ENCODE measurements at regions not wholly inside any gene's neighbourhood (a gene's known extent, or its start where the extent isn't known, plus 50 kb on each side); places are given as distances from the start of the nearest gene placed in this dataset.

DNA sequence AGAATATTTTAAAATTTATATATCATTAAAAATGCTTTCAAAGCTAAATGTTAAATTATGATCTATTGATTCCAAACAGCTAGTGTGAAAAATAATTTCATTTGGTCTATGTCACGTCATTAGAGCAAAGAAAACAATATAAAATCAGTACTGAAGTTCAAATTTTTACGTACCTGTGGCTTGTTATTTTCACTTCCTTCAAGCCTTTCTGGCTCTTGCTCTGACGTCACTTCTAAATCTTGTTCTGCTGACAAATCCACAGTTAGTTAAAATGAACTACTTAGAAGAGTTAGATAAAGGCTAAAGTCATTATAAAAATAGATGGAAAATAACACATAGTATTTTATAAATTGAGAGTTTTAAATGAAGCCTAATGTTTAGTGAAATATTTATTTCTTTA, 147.7 kb upstream of the TUBA3C start:
- DNase-seq (no peak), ATAC-seq (no peak)
- Mint-ChIP-seq H3K27ac (no peak overlapping the region), H3K36me3 (ENCODE audit: low read depth) (no peaks in the 10 kb centered on the region), H3K4me3 (no peak overlapping the region), H3K4me1 (ENCODE audit: low read depth) (no peaks in the 10 kb centered on the region), H3K27me3 (peaks cover 4% of the 10 kb centered on the region), H3K9me3 (peaks cover 5% of the 10 kb centered on the region)
- intact Hi-C loops (cut with micrococcal nuclease) = no loop called here
- TF ChIP-seq, protein P1, sequence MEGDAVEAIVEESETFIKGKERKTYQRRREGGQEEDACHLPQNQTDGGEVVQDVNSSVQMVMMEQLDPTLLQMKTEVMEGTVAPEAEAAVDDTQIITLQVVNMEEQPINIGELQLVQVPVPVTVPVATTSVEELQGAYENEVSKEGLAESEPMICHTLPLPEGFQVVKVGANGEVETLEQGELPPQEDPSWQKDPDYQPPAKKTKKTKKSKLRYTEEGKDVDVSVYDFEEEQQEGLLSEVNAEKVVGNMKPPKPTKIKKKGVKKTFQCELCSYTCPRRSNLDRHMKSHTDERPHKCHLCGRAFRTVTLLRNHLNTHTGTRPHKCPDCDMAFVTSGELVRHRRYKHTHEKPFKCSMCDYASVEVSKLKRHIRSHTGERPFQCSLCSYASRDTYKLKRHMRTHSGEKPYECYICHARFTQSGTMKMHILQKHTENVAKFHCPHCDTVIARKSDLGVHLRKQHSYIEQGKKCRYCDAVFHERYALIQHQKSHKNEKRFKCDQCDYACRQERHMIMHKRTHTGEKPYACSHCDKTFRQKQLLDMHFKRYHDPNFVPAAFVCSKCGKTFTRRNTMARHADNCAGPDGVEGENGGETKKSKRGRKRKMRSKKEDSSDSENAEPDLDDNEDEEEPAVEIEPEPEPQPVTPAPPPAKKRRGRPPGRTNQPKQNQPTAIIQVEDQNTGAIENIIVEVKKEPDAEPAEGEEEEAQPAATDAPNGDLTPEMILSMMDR (IDR thresholded peaks at IDR 0.05) = no peak
- ChIA-PET POLR2A (no interaction called here), CTCF (no interaction called here)

DNA sequence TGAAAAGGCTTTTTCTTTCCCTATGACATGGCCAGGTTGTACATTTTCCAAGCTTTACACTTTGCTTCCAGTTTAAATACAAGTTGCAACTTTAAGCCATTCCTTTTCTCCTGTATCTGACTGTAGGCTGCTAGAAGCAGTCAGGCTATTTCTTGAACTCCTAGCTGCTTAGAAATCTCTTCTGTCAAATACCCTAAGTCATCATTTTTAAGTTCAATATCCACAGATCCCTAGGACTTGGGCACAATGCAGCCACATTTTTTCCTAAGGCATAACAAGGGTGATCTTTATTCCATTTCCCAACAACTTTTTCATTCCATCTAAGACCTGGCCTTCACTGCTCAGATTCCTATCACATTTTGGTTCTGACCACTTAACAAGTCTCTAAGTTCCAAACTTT, 142.7 kb upstream of the TUBA3C start:
- Mint-ChIP-seq H3K4me3 (no peak overlapping the region), H3K4me1 (ENCODE audit: low read depth) (no peaks in the 10 kb centered on the region), H3K27me3 (peaks cover 4% of the 10 kb centered on the region), H3K9me3 (peaks cover 9% of the 10 kb centered on the region), H3K36me3 (ENCODE audit: low read depth) (no peaks in the 10 kb centered on the region), H3K27ac (no peak overlapping the region)
- POLR2A ChIA-PET = no interaction called here
- CTCF ChIA-PET = interaction anchor here (1.0 kb wide), 1 partner anchor 18 kb away, joined by 3 read pairs; no protein-coding TSS in a partner anchor
- TF ChIP-seq, protein P1 (IDR thresholded peaks at IDR 0.05) = no peak
- intact Hi-C loops (cut with micrococcal nuclease) = no loop called here
- no peak for ATAC-seq
- DNase-seq = no peak

DNA sequence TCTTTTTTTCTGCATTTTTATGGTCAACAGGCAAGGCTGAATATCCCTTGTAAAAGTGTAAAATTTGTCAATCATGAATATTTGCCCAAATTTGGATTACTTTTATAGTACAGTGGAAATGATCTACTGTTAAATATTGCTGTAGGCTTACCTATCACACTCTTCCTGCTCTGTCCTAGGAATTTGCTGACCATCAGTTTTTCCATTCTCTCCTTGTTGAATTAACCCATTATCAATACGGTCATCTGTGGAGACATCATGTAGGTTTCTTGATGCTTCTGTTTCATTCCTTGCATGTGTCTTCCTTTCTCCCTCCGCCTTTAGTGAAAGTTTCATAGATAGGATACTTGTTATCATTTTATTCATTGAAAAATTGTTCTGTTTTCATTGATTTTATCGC, 139.6 kb upstream of the TUBA3C start:
- no peak overlapping the region for H3K27ac Mint-ChIP-seq
- no peak for ATAC-seq
- POLR2A ChIA-PET = no interaction called here

DNA sequence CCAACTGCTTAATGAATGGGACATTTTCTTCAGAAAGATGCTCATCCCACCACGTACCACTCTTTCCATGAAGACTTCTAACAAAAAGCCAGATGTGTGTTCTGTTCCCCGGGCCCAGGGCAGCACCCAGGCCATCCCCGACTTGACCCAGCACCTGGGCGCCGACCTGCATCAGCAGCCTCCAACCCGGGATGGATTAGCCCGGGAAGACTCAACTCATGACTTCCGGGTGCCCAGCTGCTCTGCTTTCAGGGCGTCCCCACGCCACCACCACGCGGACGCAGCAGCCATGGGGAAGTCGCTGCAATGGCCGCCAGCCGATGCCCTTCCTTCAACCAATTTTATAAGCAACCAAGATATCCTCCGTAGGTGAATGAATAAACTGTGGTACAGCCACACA, 123.8 kb upstream of the TUBA3C start:
- H3K4me1 Mint-ChIP-seq (ENCODE audit: low read depth) = no peaks in the 10 kb centered on the region
- no peaks in the 10 kb centered on the region for H3K36me3 Mint-ChIP-seq (ENCODE audit: low read depth)
- TF ChIP-seq, protein P1 (IDR thresholded peaks at IDR 0.05) = no peak
- H3K4me3 Mint-ChIP-seq = no peak overlapping the region
- peaks cover 3% of the 10 kb centered on the region for H3K9me3 Mint-ChIP-seq
- CTCF ChIA-PET = no interaction called here
- H3K27me3 Mint-ChIP-seq = peaks cover 2% of the 10 kb centered on the region
- no peak for DNase-seq
- POLR2A ChIA-PET = no interaction called here
- intact Hi-C loops (cut with micrococcal nuclease) = no loop called here
- no peak for ATAC-seq
- H3K27ac Mint-ChIP-seq = no peak overlapping the region

More for the DNA sequence above, 139.6 kb upstream of the TUBA3C start:
- H3K4me3 Mint-ChIP-seq = no peak overlapping the region
- no peaks in the 10 kb centered on the region for H3K27me3 Mint-ChIP-seq
- peaks cover 9% of the 10 kb centered on the region for H3K9me3 Mint-ChIP-seq
- DNase-seq = no peak
- intact Hi-C loops (cut with micrococcal nuclease) = no loop called here
- no peaks in the 10 kb centered on the region for H3K4me1 Mint-ChIP-seq (ENCODE audit: low read depth)
- TF ChIP-seq, protein P1 (IDR thresholded peaks at IDR 0.05) = no peak
- no peaks in the 10 kb centered on the region for H3K36me3 Mint-ChIP-seq (ENCODE audit: low read depth)
- CTCF ChIA-PET = no interaction called here

DNA sequence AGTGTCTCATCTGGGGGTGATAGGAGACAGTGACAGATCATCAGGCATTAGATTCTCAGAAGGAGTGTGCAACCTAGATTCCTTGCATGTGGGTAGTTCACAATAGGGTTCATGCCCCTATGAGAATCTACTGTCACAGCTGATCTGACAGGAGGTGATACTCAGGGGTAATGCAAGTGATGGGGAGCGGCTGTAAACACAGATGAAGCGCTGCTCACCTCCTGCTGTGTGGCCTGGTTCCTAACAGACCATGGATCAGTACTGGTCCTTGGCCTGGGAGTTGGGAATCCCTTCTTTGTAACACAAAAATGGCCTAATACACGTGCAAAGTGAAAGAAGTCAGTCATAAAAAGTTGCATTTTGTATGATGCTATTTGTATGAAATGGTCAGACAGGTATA, 107.6 kb upstream of the TUBA3C start:
- Mint-ChIP-seq H3K27me3 (no peaks in the 10 kb centered on the region), H3K36me3 (ENCODE audit: low read depth) (no peaks in the 10 kb centered on the region), H3K9me3 (no peaks in the 10 kb centered on the region), H3K27ac (no peak overlapping the region), H3K4me1 (ENCODE audit: low read depth) (no peaks in the 10 kb centered on the region), H3K4me3 (no peak overlapping the region)
- ChIA-PET CTCF (no interaction called here), POLR2A (no interaction called here)
- TF ChIP-seq, protein P1 (IDR thresholded peaks at IDR 0.05) = no peak
- DNase-seq (no peak), ATAC-seq (no peak)
- intact Hi-C loops (cut with micrococcal nuclease) = no loop called here
